ENCODE measurements at regions not wholly inside any gene's neighbourhood (a gene's known extent, or its start where the extent isn't known, plus 50 kb on each side); places are given as distances from the start of the nearest gene placed in this dataset.
A peak's percentile ranks its signal among the peaks of the same experiment; 100 is the strongest.

DNA sequence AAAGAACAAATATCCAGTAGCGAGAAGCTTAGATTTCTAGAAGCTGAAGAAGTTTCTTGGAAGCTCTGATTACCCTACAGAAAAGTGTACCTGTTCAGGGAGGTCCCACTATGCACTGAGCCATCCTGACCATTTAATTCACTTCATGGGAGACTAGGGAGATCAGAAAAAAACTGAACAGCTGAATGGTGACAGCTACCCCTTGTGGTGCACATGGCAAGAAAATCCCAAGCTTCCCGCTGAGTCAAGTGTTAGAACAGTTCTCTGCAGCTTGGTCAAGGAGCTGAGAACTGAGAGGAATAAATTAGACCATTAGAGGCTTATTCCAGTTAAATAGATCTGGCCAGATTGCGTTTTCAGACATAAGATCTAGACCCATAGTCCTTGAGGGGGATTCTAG, 197.2 kb upstream of the VEPH1 start:
- Histone ChIP-seq H3T11ph (ENCODE audit: low read length) (no peak overlapping the region), H3K4me2 (ENCODE audit: insufficient read depth, insufficient read length, low read length) (no peak overlapping the region), H4K20me1 (ENCODE audit: control insufficient read depth, insufficient read depth, insufficient read length) (no peaks in the 10 kb centered on the region), H2BK15ac (ENCODE audit: low read depth, low read length) (no peak overlapping the region), H4K5ac (ENCODE audit: insufficient read length, low read depth, low read length) (no peak overlapping the region), H3K27me3 (ENCODE audit: insufficient read depth, low read length) (no peaks in the 10 kb centered on the region), H3K23ac (ENCODE audit: insufficient read length, low read depth, low read length) (no peak overlapping the region), H3K4ac (ENCODE audit: low read depth, low read length) (no peak overlapping the region), H3K14ac (ENCODE audit: insufficient read depth, low read length) (no peak overlapping the region), H3K23me2 (ENCODE audit: insufficient read length, low read depth, low read length, poor library complexity, severe bottlenecking) (no peaks in the 10 kb centered on the region), H3K79me2 (ENCODE audit: insufficient read depth, low read length) (no peaks in the 10 kb centered on the region), H2BK5ac (ENCODE audit: insufficient read length, low read length) (no peak overlapping the region), H3K9me3 (ENCODE audit: control insufficient read depth, low read depth, low read length) (no peaks in the 10 kb centered on the region), H3K56ac (ENCODE audit: insufficient read length, low read depth, low read length) (no peak overlapping the region), H2BK20ac (ENCODE audit: low read depth, low read length, poor library complexity, severe bottlenecking) (no peak overlapping the region), H2AK5ac (ENCODE audit: insufficient read length, low read length) (no peak overlapping the region), H3K27ac (ENCODE audit: insufficient read length, low read depth, low read length) (no peak overlapping the region), H2BK12ac (ENCODE audit: insufficient read length, low read depth, low read length) (no peak overlapping the region), H3K9ac (ENCODE audit: extremely low read depth, insufficient read length, low read length) (no peak overlapping the region), H2AFZ (ENCODE audit: low read length) (no peak overlapping the region), H4K8ac (replicated peaks; ENCODE audit: insufficient read length, low read depth, low read length) (no peak overlapping the region), H2BK120ac (ENCODE audit: low read depth, low read length, poor library complexity, severe bottlenecking) (no peak overlapping the region), H3K79me1 (ENCODE audit: insufficient read depth, low read depth, low read length, poor library complexity, severe bottlenecking) (no peaks in the 10 kb centered on the region), H4K91ac (ENCODE audit: insufficient read length, low read depth, low read length) (no peak overlapping the region), H3K18ac (ENCODE audit: insufficient read length, low read depth, low read length) (no peak overlapping the region), H3K4me1 (ENCODE audit: insufficient read depth, low read length) (no peaks in the 10 kb centered on the region)
- TF ChIP-seq, protein P1, sequence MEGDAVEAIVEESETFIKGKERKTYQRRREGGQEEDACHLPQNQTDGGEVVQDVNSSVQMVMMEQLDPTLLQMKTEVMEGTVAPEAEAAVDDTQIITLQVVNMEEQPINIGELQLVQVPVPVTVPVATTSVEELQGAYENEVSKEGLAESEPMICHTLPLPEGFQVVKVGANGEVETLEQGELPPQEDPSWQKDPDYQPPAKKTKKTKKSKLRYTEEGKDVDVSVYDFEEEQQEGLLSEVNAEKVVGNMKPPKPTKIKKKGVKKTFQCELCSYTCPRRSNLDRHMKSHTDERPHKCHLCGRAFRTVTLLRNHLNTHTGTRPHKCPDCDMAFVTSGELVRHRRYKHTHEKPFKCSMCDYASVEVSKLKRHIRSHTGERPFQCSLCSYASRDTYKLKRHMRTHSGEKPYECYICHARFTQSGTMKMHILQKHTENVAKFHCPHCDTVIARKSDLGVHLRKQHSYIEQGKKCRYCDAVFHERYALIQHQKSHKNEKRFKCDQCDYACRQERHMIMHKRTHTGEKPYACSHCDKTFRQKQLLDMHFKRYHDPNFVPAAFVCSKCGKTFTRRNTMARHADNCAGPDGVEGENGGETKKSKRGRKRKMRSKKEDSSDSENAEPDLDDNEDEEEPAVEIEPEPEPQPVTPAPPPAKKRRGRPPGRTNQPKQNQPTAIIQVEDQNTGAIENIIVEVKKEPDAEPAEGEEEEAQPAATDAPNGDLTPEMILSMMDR (conservative IDR thresholded peaks at IDR 0.05), result peak; percentile 37; the same call in 2 of the 3 replicates
- no CpG with 5 or more reads among the region's 3 CpGs for WGBS (ENCODE audit: extremely low coverage, insufficient read length, low lambda C conversion rate)
- Mint-ChIP-seq H3K36me3 (ENCODE audit: insufficient read depth in 1 of 3, low read depth in 3 of 3) (no peaks in the 10 kb centered on the region), H3K4me1 (no peaks in the 10 kb centered on the region), H3K4me3 (no peak overlapping the region), H3K9me3 (no peaks in the 10 kb centered on the region), H3K27ac (no peak overlapping the region), H3K27me3 (ENCODE audit: low read depth) (no peaks in the 10 kb centered on the region)
- peak; percentile 35 for DNase-seq

Data from H9 (cell line).